OCI-LY1 (cell line): ENCODE measurements at regions not wholly inside any gene's neighbourhood (a gene's known extent, or its start where the extent isn't known, plus 50 kb on each side); places are given as distances from the start of the nearest gene placed in this dataset.

Source experiments
- EZH2 ChIP-seq: fragments of 200-600 bp; sonication (generic), shearing (Covaris generic); IDR thresholded peaks from 2 replicates; pipeline ENCODE4 v1.8.0; 2017; ENCODE audit warnings: borderline replicate concordance, mixed run types, mild to moderate bottlenecking, antibody characterized with exemption, low read length, moderate library complexity, mixed read lengths
- TF ChIP-seq, protein P1 (sequence below): fragments of 200-600 bp; sonication (generic), shearing (Covaris generic); IDR thresholded peaks from 2 replicates; pipeline ENCODE4 v1.5.1; 2017; ENCODE audit warnings: mild to moderate bottlenecking, antibody characterized with exemption, low read length, moderate library complexity, mixed read lengths

DNA sequence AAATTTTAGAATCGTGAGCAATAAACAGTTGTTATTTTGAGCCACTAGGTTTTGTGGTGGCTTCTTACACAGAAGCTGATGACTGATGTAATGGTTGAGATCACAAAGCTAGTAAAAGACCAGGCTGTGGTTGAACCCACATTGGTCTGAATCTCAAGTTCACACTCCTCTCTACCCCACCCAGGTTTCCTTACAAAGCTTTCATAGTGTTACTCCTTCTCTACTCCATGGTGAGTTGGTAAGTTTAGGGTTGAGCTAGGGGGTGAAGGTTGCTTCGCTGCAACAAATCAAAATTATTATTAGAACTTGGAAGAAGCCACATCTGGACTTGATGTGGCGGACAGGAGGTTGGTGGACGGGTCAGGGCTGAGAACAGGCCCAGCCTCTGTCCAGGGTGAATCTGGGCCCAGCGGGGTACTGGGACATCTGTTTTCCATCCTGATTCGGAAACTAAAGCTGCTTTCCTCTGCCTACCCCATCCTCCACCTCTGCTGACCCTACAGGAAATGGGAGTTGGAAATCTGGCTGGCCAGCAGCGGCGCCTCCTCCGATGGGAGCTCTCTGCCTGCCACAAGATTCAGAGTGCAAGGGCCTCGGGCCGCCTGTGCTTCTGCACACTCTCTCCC is 86.3 kb downstream of the ZFP36L2 start:
- TF ChIP-seq, protein P1, sequence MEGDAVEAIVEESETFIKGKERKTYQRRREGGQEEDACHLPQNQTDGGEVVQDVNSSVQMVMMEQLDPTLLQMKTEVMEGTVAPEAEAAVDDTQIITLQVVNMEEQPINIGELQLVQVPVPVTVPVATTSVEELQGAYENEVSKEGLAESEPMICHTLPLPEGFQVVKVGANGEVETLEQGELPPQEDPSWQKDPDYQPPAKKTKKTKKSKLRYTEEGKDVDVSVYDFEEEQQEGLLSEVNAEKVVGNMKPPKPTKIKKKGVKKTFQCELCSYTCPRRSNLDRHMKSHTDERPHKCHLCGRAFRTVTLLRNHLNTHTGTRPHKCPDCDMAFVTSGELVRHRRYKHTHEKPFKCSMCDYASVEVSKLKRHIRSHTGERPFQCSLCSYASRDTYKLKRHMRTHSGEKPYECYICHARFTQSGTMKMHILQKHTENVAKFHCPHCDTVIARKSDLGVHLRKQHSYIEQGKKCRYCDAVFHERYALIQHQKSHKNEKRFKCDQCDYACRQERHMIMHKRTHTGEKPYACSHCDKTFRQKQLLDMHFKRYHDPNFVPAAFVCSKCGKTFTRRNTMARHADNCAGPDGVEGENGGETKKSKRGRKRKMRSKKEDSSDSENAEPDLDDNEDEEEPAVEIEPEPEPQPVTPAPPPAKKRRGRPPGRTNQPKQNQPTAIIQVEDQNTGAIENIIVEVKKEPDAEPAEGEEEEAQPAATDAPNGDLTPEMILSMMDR, result no peak
- no peak for TF ChIP-seq EZH2
